CD14-positive monocyte (primary cell): ENCODE measurements at regions not wholly inside any gene's neighbourhood (a gene's known extent, or its start where the extent isn't known, plus 50 kb on each side); places are given as distances from the start of the nearest gene placed in this dataset.

Experiments
- DNase-seq, 3 donors: peaks; one replicate each; pipeline ENCODE4 v3.0.0-alpha.2; 2011 to 2022
- H2AFZ ChIP-seq: 2 replicates; pipeline ENCODE4 v1.6.0; 2012; ENCODE audit warnings: mild to moderate bottlenecking, low read depth, low read length, inconsistent platforms; ENCODE audit not compliant: insufficient read depth, poor library complexity, severe bottlenecking
- H3K27ac ChIP-seq, 2 donors: 1 replicate in 1 of 2; 2 replicates in 1 of 2; pipeline ENCODE4 v1.5.1; 2012 to 2013; ENCODE audit warnings: low read length in 2 of 2, control low read depth in 1 of 2, inconsistent platforms in 1 of 2, low read depth in 1 of 2, mild to moderate bottlenecking in 1 of 2
- H3K27me3 ChIP-seq, 2 donors: one replicate each; pipeline versions ENCODE4 v1.6.0 to v1.6.1; 2011 to 2013; ENCODE audit warnings: low read length in 2 of 2; ENCODE audit not compliant: control insufficient read depth in 2 of 2, insufficient read depth in 2 of 2
- H3K36me3 ChIP-seq, 2 donors: replicated peaks in 1 of 2; 1 replicate in 1 of 2; 2 replicates in 1 of 2; pipeline versions ENCODE4 v1.5.1 to v1.6.1; 2012 to 2013; ENCODE audit warnings: low read length in 2 of 2, control low read depth in 1 of 2, inconsistent platforms in 1 of 2, mild to moderate bottlenecking in 1 of 2; ENCODE audit not compliant: insufficient read depth in 2 of 2, control insufficient read depth in 1 of 2
- H3K4me1 ChIP-seq, 2 donors: 1 replicate in 1 of 2; 2 replicates in 1 of 2; pipeline versions ENCODE4 v1.5.1 to v1.6.1; 2012 to 2013; ENCODE audit warnings: low read length in 2 of 2, control low read depth in 1 of 2, inconsistent platforms in 1 of 2, mild to moderate bottlenecking in 1 of 2, moderate library complexity in 1 of 2; ENCODE audit not compliant: insufficient read depth in 2 of 2, control insufficient read depth in 1 of 2
- H3K4me2 ChIP-seq: replicated peaks from 2 replicates; pipeline ENCODE3; 2012; ENCODE audit warnings: low read length, moderate library complexity, mild to moderate bottlenecking; ENCODE audit not compliant: poor library complexity, severe bottlenecking; ENCODE audit errors: extremely low read depth
- H3K4me3 ChIP-seq, 3 experiments: fragments of 200-600 bp in 1 of 3; sonication (generic) in 1 of 3; replicated peaks in 1 of 3; 1 replicate in 2 of 3; 2 replicates in 1 of 3; pipeline ENCODE4 v1.5.1; 2011 to 2013; ENCODE audit warnings: low read length in 3 of 3, mild to moderate bottlenecking in 3 of 3, control low read depth in 2 of 3, low read depth in 2 of 3, inconsistent platforms in 1 of 3, moderate library complexity in 1 of 3
- H3K79me2 ChIP-seq: 2 replicates; pipeline ENCODE4 v1.6.0; 2012; ENCODE audit warnings: mild to moderate bottlenecking, control low read depth, inconsistent platforms, low read length, moderate library complexity; ENCODE audit not compliant: insufficient read depth
- H3K9ac ChIP-seq: 2 replicates; pipeline ENCODE4 v1.6.0; 2017; ENCODE audit warnings: low read length, mild to moderate bottlenecking; ENCODE audit not compliant: insufficient read depth, poor library complexity, severe bottlenecking
- H3K9me3 ChIP-seq, 2 donors: replicated peaks in 1 of 2; 1 replicate in 1 of 2; 2 replicates in 1 of 2; pipeline versions ENCODE4 v1.5.1 to v1.6.1; 2012 to 2013; ENCODE audit warnings: low read length in 2 of 2, control low read depth in 1 of 2; ENCODE audit not compliant: control insufficient read depth in 1 of 2, insufficient read depth in 1 of 2
- H4K20me1 ChIP-seq: 2 replicates; pipeline ENCODE4 v1.6.0; 2012; ENCODE audit warnings: mild to moderate bottlenecking, low read length, control low read depth, moderate library complexity; ENCODE audit not compliant: insufficient read depth
- H3K27ac Mint-ChIP-seq, 7 donors: one replicate each; pipeline ENCODE4 v1.8.0; 2020; ENCODE audit warnings: mild to moderate bottlenecking in 7 of 7, mixed read lengths in 7 of 7, moderate library complexity in 6 of 7, inconsistent platforms in 2 of 7
- H3K27me3 Mint-ChIP-seq, 3 donors: one replicate each; pipeline ENCODE4 v1.8.0; 2021 to 2022; ENCODE audit warnings: low read depth in 3 of 3, mild to moderate bottlenecking in 3 of 3, mixed read lengths in 3 of 3, moderate library complexity in 3 of 3, inconsistent platforms in 1 of 3
- H3K36me3 Mint-ChIP-seq, 2 donors: one replicate each; pipeline ENCODE4 v1.8.0; 2020; ENCODE audit warnings: mixed read lengths in 2 of 2, inconsistent platforms in 1 of 2, mild to moderate bottlenecking in 1 of 2
- H3K4me1 Mint-ChIP-seq: one replicate; pipeline ENCODE4 v1.8.0; 2020; ENCODE audit warnings: mild to moderate bottlenecking, mixed read lengths
- H3K4me3 Mint-ChIP-seq, 2 donors: one replicate each; pipeline ENCODE4 v1.8.0; 2020; ENCODE audit warnings: mild to moderate bottlenecking in 2 of 2, mixed read lengths in 2 of 2, moderate library complexity in 1 of 2
- H3K9me3 Mint-ChIP-seq, 7 donors: one replicate each; pipeline ENCODE4 v1.8.0; 2020 to 2022; ENCODE audit warnings: mixed read lengths in 7 of 7, mild to moderate bottlenecking in 6 of 7, moderate library complexity in 6 of 7, inconsistent platforms in 2 of 7
- WGBS: methylation state at CpG from one replicate; pipeline ENCODE4 v1.1.5; 2013; ENCODE audit warnings: missing lambda C conversion rate; ENCODE audit not compliant: insufficient coverage; 5-methylcytosine and 5-hydroxymethylcytosine counted together
- intact Hi-C, 2 donors: fragments of 100-400 bp; cut with micrococcal nuclease; formaldehyde crosslinking; loops; one replicate each; pipeline versions ENCODE4 v1.15.0 to v1.15.1; 2023
- TF ChIP-seq, protein P1 (sequence below): fragments of 200-600 bp; IDR thresholded peaks from one replicate; pipeline ENCODE4 v1.8.0; 2022; ENCODE audit warnings: antibody characterized with exemption, mild to moderate bottlenecking

DNA sequence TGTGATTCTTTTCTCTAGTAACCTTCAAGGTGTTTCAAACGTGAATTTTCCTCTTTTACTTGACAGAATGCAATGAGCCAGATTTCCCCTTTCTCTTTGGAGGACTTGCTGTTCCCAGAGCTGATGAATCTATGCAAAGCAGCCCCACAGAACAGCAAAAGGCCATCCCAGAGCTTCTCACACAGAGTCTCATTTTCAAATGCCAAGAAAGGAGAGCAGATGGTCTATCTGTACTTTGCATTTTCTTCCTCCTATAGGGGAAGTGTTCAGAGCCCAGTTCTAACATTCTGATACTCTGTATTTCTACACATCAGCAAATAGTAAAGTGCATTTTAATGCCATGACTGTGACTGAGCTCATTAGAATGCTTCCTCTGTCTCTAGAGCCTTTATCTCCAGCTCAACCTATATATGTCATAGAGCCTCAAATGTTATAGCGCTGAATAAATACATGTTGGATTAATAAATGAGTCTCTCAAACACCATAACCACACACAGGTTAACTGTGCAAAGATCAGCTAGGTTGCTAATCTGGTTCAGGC is 81.8 kb upstream of the EYA4 start:
- H3K79me2 ChIP-seq = no peaks in the 10 kb centered on the region
- no peak overlapping the region for H2AFZ ChIP-seq
- H3K4me1 ChIP-seq = no peaks in the 10 kb centered on the region
- intact Hi-C loops = no loop called here
- TF ChIP-seq, protein P1, sequence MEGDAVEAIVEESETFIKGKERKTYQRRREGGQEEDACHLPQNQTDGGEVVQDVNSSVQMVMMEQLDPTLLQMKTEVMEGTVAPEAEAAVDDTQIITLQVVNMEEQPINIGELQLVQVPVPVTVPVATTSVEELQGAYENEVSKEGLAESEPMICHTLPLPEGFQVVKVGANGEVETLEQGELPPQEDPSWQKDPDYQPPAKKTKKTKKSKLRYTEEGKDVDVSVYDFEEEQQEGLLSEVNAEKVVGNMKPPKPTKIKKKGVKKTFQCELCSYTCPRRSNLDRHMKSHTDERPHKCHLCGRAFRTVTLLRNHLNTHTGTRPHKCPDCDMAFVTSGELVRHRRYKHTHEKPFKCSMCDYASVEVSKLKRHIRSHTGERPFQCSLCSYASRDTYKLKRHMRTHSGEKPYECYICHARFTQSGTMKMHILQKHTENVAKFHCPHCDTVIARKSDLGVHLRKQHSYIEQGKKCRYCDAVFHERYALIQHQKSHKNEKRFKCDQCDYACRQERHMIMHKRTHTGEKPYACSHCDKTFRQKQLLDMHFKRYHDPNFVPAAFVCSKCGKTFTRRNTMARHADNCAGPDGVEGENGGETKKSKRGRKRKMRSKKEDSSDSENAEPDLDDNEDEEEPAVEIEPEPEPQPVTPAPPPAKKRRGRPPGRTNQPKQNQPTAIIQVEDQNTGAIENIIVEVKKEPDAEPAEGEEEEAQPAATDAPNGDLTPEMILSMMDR = no peak
- peaks cover 0 to 11% of the 10 kb centered on the region in 2 donors for H3K9me3 ChIP-seq
- no peak overlapping the region for H3K27ac ChIP-seq
- 0% methylated on average over 1 of the region's 2 CpGs for WGBS
- H4K20me1 ChIP-seq = no peaks in the 10 kb centered on the region
- no peaks in the 10 kb centered on the region for H3K27me3 Mint-ChIP-seq
- H3K27me3 ChIP-seq = no peaks in the 10 kb centered on the region
- H3K36me3 ChIP-seq = no peaks in the 10 kb centered on the region
- no peaks in the 10 kb centered on the region for H3K36me3 Mint-ChIP-seq
- DNase-seq = no peak
- peaks cover 0 to 6% (median 2%) of the 10 kb centered on the region in 7 donors for H3K9me3 Mint-ChIP-seq
- no peak overlapping the region for H3K27ac Mint-ChIP-seq
- no peak overlapping the region for H3K9ac ChIP-seq
- no peak overlapping the region for H3K4me2 ChIP-seq
- no peak overlapping the region for H3K4me3 Mint-ChIP-seq
- H3K4me3 ChIP-seq = no peak overlapping the region
- no peaks in the 10 kb centered on the region for H3K4me1 Mint-ChIP-seq

- Histone ChIP-seq H3K79me2 (no peaks in the 10 kb centered on the region), H3K4me3 (no peak overlapping the region), H3K4me1 (no peaks in the 10 kb centered on the region), H3K27me3 (no peaks in the 10 kb centered on the region), H4K20me1 (no peaks in the 10 kb centered on the region), H3K9me3 (no peaks in the 10 kb centered on the region), H3K27ac (no peak overlapping the region), H3K9ac (no peak overlapping the region), H3K4me2 (no peak overlapping the region), H3K36me3 (no peaks in the 10 kb centered on the region), H2AFZ (no peak overlapping the region)
- intact Hi-C loops = no loop called here
- Mint-ChIP-seq H3K4me1 (no peaks in the 10 kb centered on the region), H3K27me3 (no peaks in the 10 kb centered on the region), H3K27ac (no peak overlapping the region), H3K9me3 (peaks cover 0 to 2% (median 0%) of the 10 kb centered on the region in 7 donors), H3K4me3 (no peak overlapping the region), H3K36me3 (no peaks in the 10 kb centered on the region)
- TF ChIP-seq, protein P1 = no peak
- no peak for DNase-seq
- no CpG with 5 or more reads among the region's 2 CpGs for WGBS
Measured at GRCh38 chr6:133160536-133160935, 80.6 kb upstream of the EYA4 start.
